Hepatocyte (in vitro differentiated cells): ENCODE measurements at regions not wholly inside any gene's neighbourhood (a gene's known extent, or its start where the extent isn't known, plus 50 kb on each side); places are given as distances from the start of the nearest gene placed in this dataset.
"Not testable (repeated sequence)": the region's sequence is repeated elsewhere in the genome, so short reads cannot be mapped to it uniquely, and the experiment has no call there.

ENCODE experiments used
- EZH2 ChIP-seq: fragments of 200-600 bp; sonication (generic); IDR thresholded peaks from 2 replicates; pipeline ENCODE4 v1.6.1; 2016; ENCODE audit warnings: antibody characterized with exemption, mild to moderate bottlenecking, borderline replicate concordance
- EZH2phosphoT487 ChIP-seq: fragments of 200-600 bp; sonication (generic); IDR thresholded peaks from one replicate; pipeline ENCODE4 v1.6.1; 2018; ENCODE audit warnings: antibody characterized with exemption, mild to moderate bottlenecking, low read depth, moderate library complexity; ENCODE audit not compliant: unreplicated experiment, severe bottlenecking
- TF ChIP-seq, protein P1 (sequence below): fragments of 200-600 bp; sonication (generic); IDR thresholded peaks from 2 replicates; pipeline ENCODE4 v1.5.1; 2016; ENCODE audit warnings: antibody characterized with exemption, mild to moderate bottlenecking; ENCODE audit not compliant: poor library complexity

DNA sequence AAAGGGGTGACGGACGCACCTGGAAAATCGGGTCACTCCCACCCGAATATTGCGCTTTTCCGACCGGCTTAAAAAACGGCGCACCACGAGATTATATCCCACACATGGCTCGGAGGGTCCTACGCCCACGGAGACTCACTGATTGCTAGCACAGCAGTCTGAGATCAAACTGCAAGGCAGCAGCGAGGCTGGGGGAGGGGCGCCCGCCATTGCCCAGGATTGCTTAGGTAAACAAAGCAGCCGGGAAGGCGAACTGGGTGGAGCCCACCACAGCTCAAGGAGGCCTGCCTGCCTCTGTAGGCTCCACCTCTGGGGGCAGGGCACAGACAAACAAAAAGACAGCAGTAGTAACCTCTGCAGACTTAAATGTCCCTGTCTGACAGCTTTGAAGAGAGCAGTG, 1471.4 kb downstream of the RAPGEF2 start:
- TF ChIP-seq, protein P1, sequence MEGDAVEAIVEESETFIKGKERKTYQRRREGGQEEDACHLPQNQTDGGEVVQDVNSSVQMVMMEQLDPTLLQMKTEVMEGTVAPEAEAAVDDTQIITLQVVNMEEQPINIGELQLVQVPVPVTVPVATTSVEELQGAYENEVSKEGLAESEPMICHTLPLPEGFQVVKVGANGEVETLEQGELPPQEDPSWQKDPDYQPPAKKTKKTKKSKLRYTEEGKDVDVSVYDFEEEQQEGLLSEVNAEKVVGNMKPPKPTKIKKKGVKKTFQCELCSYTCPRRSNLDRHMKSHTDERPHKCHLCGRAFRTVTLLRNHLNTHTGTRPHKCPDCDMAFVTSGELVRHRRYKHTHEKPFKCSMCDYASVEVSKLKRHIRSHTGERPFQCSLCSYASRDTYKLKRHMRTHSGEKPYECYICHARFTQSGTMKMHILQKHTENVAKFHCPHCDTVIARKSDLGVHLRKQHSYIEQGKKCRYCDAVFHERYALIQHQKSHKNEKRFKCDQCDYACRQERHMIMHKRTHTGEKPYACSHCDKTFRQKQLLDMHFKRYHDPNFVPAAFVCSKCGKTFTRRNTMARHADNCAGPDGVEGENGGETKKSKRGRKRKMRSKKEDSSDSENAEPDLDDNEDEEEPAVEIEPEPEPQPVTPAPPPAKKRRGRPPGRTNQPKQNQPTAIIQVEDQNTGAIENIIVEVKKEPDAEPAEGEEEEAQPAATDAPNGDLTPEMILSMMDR, result not testable (repeated sequence)
- TF ChIP-seq EZH2, EZH2phosphoT487: not testable (repeated sequence)
